ENCODE measurements at regions not wholly inside any gene's neighbourhood (a gene's known extent, or its start where the extent isn't known, plus 50 kb on each side); places are given as distances from the start of the nearest gene placed in this dataset.

- no peak for TF ChIP-seq EZH2phosphoT487 (IDR thresholded peaks at IDR 0.05; ENCODE audit: insufficient read depth, low read depth)
- no peak for TF ChIP-seq EZH2 (IDR thresholded peaks at IDR 0.05; ENCODE audit: insufficient read depth, poor library complexity, severe bottlenecking)
Observed at GRCh38 chr13:87235621-87236020, 435.6 kb upstream of the SLITRK5 start.

Data from GM23248 (cell line).